C4-2B (cell line): ENCODE measurements at regions not wholly inside any gene's neighbourhood (a gene's known extent, or its start where the extent isn't known, plus 50 kb on each side); places are given as distances from the start of the nearest gene placed in this dataset.

Experiments
- ZFX ChIP-seq: fragments of 450-650 bp; IDR thresholded peaks from 2 replicates; pipeline ENCODE4 v1.6.1; 2017
- TF ChIP-seq, protein P1 (sequence below): fragments of 450-650 bp; conservative IDR thresholded peaks from 2 replicates; pipeline ENCODE4 v1.5.1; 2017; ENCODE audit warnings: mild to moderate bottlenecking

DNA sequence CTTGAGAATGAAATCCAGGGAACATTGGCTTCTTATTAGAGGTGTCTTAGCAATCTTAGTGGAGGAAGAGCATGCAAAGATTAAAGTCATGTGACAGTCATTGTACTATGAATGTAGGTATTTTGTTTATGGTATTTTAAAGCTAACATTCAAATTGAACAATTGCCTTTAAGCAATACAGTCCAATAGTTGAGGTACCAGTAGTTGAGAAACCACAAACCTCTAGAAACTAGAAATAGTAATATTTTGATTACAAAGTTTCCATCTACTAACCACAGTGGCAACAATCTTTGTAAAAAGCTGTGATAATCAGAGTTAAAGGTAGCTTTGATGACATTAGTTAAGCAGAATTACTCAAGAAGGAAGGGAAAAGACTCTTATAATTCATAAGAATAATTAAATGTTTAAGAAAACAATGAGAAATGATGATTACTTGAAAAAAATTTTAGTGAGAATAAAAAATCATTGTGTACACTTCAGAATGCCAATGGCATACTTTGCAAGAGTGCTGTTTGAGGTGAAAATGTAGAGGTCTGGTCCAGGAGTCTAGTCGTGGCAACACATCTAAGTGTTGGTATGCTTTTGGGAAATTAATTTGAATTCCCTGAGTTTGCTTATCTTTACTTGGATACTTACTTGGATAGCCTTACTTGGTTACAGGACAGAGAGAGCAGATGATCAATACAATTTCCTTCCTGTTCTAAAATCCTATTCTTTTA is 104.9 kb upstream of the PTGFR start:
- TF ChIP-seq, protein P1, sequence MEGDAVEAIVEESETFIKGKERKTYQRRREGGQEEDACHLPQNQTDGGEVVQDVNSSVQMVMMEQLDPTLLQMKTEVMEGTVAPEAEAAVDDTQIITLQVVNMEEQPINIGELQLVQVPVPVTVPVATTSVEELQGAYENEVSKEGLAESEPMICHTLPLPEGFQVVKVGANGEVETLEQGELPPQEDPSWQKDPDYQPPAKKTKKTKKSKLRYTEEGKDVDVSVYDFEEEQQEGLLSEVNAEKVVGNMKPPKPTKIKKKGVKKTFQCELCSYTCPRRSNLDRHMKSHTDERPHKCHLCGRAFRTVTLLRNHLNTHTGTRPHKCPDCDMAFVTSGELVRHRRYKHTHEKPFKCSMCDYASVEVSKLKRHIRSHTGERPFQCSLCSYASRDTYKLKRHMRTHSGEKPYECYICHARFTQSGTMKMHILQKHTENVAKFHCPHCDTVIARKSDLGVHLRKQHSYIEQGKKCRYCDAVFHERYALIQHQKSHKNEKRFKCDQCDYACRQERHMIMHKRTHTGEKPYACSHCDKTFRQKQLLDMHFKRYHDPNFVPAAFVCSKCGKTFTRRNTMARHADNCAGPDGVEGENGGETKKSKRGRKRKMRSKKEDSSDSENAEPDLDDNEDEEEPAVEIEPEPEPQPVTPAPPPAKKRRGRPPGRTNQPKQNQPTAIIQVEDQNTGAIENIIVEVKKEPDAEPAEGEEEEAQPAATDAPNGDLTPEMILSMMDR, result no peak
- no peak for TF ChIP-seq ZFX
